Left lung (tissue), 4 donors: ENCODE measurements at regions not wholly inside any gene's neighbourhood (a gene's known extent, or its start where the extent isn't known, plus 50 kb on each side); places are given as distances from the start of the nearest gene placed in this dataset.
"Not testable (repeated sequence)": the region's sequence is repeated elsewhere in the genome, so short reads cannot be mapped to it uniquely, and the experiment has no call there.

Experiments
- ATAC-seq: fragments of 200-7000 bp; cut with Tn5 transposase; one replicate; pipeline ENCODE4 v1.9.1; 2020; ENCODE audit warnings: moderate library complexity
- DNase-seq, 4 donors: peaks; one replicate each; pipeline ENCODE4 v3.0.0-alpha.2; 2013 to 2020
- H3K27ac ChIP-seq, 2 donors: fragments of 200-600 bp; sonication (generic) in 1 of 2; one replicate each; pipeline versions ENCODE4 v1.5.0 to v1.8.0; 2020 to 2021
- H3K27me3 ChIP-seq, 2 donors: fragments of 200-600 bp; sonication (generic) in 1 of 2; one replicate each; pipeline versions ENCODE4 v1.5.0 to v1.8.0; 2020 to 2021
- H3K36me3 ChIP-seq, 2 donors: fragments of 200-600 bp; sonication (generic) in 1 of 2; one replicate each; pipeline versions ENCODE4 v1.5.0 to v1.8.0; 2020 to 2021
- H3K4me1 ChIP-seq, 2 donors: fragments of 200-600 bp; one replicate each; pipeline ENCODE4 v1.8.0; 2021
- H3K4me3 ChIP-seq, 2 donors: fragments of 200-600 bp; sonication (generic) in 1 of 2; one replicate each; pipeline versions ENCODE4 v1.5.0 to v1.8.0; 2020 to 2021; ENCODE audit warnings: mild to moderate bottlenecking in 1 of 2
- H3K9me3 ChIP-seq, 2 donors: fragments of 200-600 bp; sonication (generic) in 1 of 2; one replicate each; pipeline versions ENCODE4 v1.5.0 to v1.8.0; 2020 to 2021
- intact Hi-C, 2 donors: fragments of 100-400 bp; cut with DNase I; formaldehyde crosslinking; loops; one replicate each; pipeline versions ENCODE4 v1.11.2 to v1.14.2; 2022
- TF ChIP-seq, protein P1 (sequence below), 2 donors: fragments of 200-600 bp; sonication (generic) in 1 of 2; IDR thresholded peaks; one replicate each; pipeline versions ENCODE4 v1.5.0 to v1.8.0; 2021; ENCODE audit warnings: antibody characterized with exemption in 2 of 2
- donor health status: DM: no; HTN: yes; CAD: no.
- donor health status: DM: no; HTN: no; CAD: no.

DNA sequence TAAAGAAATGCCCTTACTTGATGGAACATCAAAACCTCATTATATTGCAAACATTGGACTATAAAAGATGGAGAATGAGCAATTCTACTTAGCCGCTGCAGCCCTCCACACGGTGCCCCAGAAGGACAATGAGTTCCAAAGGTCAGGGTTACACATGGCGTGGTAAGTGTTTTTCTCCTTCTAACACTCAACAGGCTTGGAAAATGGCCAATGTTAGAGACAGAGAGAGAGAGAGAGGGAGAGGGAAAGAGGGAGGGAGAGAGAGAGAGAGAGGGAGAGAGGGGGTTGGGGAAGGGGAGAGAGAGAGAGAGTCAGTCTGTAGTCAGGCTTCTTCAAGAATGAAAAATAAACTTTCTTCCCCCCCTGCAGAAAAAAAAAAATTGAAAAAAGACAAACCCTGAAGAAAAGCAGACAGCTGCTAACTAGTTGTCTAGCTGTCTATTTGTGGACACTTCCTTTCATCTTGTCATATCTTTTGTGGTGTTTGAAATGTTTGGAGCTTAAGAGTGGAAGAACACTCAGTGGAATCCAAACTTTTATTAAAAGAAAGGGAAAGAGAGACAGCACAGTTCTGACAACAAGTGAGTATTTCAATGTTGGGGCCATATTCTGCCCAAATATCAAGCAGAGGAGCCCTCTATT is 324.8 kb downstream of the TMEM38B start:
- peak in 2 of 4 donors; percentile 37 to 52 for DNase-seq

DNA sequence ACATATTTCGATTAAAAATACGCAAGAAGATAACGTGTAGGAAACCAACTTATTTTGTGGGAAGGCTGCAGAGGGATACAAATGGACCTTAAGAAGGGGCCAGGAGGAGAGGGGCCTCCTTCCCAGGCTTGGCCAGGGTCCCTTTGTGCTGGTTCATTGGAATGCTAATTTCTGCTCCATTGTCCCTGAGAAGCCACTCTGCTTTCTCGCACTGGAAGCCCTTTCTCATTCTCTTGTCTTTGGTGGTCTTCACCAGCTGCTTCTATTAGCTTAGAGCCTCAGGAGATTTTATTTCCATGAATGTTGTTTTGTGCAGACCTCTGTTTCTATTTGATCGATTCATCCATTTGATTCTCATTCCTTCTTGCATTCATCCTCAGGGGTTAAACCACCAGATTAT is 325.4 kb downstream of the TMEM38B start:
- intact Hi-C loops: no loop called here
- Histone ChIP-seq H3K9me3 (no peaks in the 10 kb centered on the region), H3K36me3 (no peaks in the 10 kb centered on the region), H3K27me3 (no peaks in the 10 kb centered on the region), H3K27ac (no peak overlapping the region), H3K4me1 (no peaks in the 10 kb centered on the region), H3K4me3 (no peak overlapping the region)
- no peak for DNase-seq
- ATAC-seq: no peak
- TF ChIP-seq, protein P1, sequence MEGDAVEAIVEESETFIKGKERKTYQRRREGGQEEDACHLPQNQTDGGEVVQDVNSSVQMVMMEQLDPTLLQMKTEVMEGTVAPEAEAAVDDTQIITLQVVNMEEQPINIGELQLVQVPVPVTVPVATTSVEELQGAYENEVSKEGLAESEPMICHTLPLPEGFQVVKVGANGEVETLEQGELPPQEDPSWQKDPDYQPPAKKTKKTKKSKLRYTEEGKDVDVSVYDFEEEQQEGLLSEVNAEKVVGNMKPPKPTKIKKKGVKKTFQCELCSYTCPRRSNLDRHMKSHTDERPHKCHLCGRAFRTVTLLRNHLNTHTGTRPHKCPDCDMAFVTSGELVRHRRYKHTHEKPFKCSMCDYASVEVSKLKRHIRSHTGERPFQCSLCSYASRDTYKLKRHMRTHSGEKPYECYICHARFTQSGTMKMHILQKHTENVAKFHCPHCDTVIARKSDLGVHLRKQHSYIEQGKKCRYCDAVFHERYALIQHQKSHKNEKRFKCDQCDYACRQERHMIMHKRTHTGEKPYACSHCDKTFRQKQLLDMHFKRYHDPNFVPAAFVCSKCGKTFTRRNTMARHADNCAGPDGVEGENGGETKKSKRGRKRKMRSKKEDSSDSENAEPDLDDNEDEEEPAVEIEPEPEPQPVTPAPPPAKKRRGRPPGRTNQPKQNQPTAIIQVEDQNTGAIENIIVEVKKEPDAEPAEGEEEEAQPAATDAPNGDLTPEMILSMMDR (IDR thresholded peaks at IDR 0.05): no peak

More for the DNA sequence above, 324.8 kb downstream of the TMEM38B start:
- no peaks in the 10 kb centered on the region for H3K27me3 ChIP-seq
- no peak overlapping the region for H3K27ac ChIP-seq
- no peaks in the 10 kb centered on the region for H3K4me1 ChIP-seq
- H3K9me3 ChIP-seq: no peaks in the 10 kb centered on the region
- TF ChIP-seq, protein P1 (IDR thresholded peaks at IDR 0.05): no peak
- H3K36me3 ChIP-seq: no peaks in the 10 kb centered on the region
- H3K4me3 ChIP-seq: no peak overlapping the region
- no peak for ATAC-seq
- intact Hi-C loops: no loop called here

GRCh38 chr9:106020186-106020585 is 325.8 kb downstream of the TMEM38B start:
- Histone ChIP-seq H3K4me3 (no peak overlapping the region), H3K36me3 (no peaks in the 10 kb centered on the region), H3K27ac (no peak overlapping the region), H3K4me1 (no peaks in the 10 kb centered on the region), H3K9me3 (no peaks in the 10 kb centered on the region), H3K27me3 (no peaks in the 10 kb centered on the region)
- TF ChIP-seq, protein P1 (IDR thresholded peaks at IDR 0.05): no peak
- ATAC-seq (no peak), DNase-seq (no peak)
- intact Hi-C loops: no loop called here

DNA sequence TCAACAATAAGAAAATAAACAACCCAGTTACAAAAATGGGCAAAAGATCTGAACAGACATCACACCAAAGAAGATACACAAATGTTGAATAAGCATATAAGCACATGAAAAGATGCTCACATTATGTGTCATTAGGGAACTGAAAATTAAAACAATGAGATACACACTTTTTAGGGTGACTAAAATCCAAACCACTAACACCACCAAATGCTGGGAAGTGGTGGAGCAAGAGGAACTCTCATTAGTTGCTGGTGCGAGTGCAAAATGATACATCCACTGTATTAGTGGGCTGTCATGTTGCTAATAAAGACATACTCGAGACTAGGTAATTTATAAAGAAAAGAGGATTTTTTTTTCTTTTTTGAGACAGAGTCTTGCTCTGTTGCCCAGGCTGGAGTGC is 329.1 kb downstream of the TMEM38B start:
- H3K4me1 ChIP-seq: no peaks in the 10 kb centered on the region
- ATAC-seq (no peak), DNase-seq (no peak)
- intact Hi-C loops: no loop called here
- no peak overlapping the region for H3K27ac ChIP-seq
- TF ChIP-seq, protein P1 (IDR thresholded peaks at IDR 0.05): no peak
- no peaks in the 10 kb centered on the region for H3K27me3 ChIP-seq
- no peaks in the 10 kb centered on the region for H3K9me3 ChIP-seq
- no peak overlapping the region for H3K4me3 ChIP-seq
- no peaks in the 10 kb centered on the region for H3K36me3 ChIP-seq

- peaks cover 0 to 8% of the 10 kb centered on the region in 2 donors for H3K9me3 ChIP-seq
- intact Hi-C loops: no loop called here
- DNase-seq (no peak), ATAC-seq (no peak)
- no peak overlapping the region for H3K4me3 ChIP-seq
- no peaks in the 10 kb centered on the region for H3K4me1 ChIP-seq
- TF ChIP-seq, protein P1 (IDR thresholded peaks at IDR 0.05): no peak
- no peaks in the 10 kb centered on the region for H3K27me3 ChIP-seq
- H3K36me3 ChIP-seq: no peaks in the 10 kb centered on the region
- H3K27ac ChIP-seq: no peak overlapping the region
Observed at GRCh38 chr9:106025453-106025852, 331.1 kb downstream of the TMEM38B start.

GRCh38 chr9:106030146-106030545 is 335.8 kb downstream of the TMEM38B start:
- intact Hi-C loops, H3K27me3 ChIP-seq, H3K4me1 ChIP-seq, ATAC-seq, DNase-seq, H3K36me3 ChIP-seq, H3K27ac ChIP-seq, H3K4me3 ChIP-seq: not testable (repeated sequence)
- H3K9me3 ChIP-seq: peaks cover 0 to 14% of the 10 kb centered on the region in 2 donors
